SK-N-SH (cell line): ENCODE measurements at regions not wholly inside any gene's neighbourhood (a gene's known extent, or its start where the extent isn't known, plus 50 kb on each side); places are given as distances from the start of the nearest gene placed in this dataset.

Experiments
- CTCF ChIA-PET: fragments of 300-600, 350-600 bp; formaldehyde crosslinking; extraction: SDS; loops from one replicate; lab custom pipeline; 2021; lab: Yijun Ruan, JAX
- POLR2A ChIA-PET: fragments of 350-600 bp; sonication (Branson Sonifier 250); formaldehyde crosslinking; extraction: SDS; loops from one replicate; lab custom pipeline; 2020; ENCODE audit warnings: antibody characterized with exemption, inconsistent platforms; lab: Yijun Ruan, JAX
- DNase-seq: peaks from one replicate; pipeline ENCODE4 v3.0.0; 2012
- H2AFZ ChIP-seq: fragments of 200-600 bp; sonication (generic); 2 replicates; pipeline ENCODE4 v1.8.1; 2016; ENCODE audit warnings: antibody characterized with exemption, mild to moderate bottlenecking, low read depth
- H3F3A ChIP-seq: fragments of 200-600 bp; sonication (generic); replicated peaks from 2 replicates; pipeline ENCODE3; 2016; ENCODE audit warnings: antibody characterized with exemption, mild to moderate bottlenecking; ENCODE audit not compliant: insufficient read depth
- H3K27ac ChIP-seq, 2 experiments: fragments of 200-500 bp in 1 of 2; fragments of 200-600 bp in 1 of 2; sonication (Bioruptor generic) in 1 of 2; sonication (generic), shearing (Covaris generic) in 1 of 2; 2 replicates each; pipeline versions ENCODE4 v1.5.1 to v1.6.1; 2014 to 2016; ENCODE audit warnings: low read depth in 2 of 2, inconsistent platforms in 1 of 2, low read length in 1 of 2, mild to moderate bottlenecking in 1 of 2, mixed read lengths in 1 of 2
- H3K27me3 ChIP-seq: fragments of 200-600 bp; sonication (generic), shearing (Covaris generic); 2 replicates; pipeline ENCODE4 v1.6.1; 2016; ENCODE audit warnings: mixed run types; ENCODE audit not compliant: insufficient read depth
- H3K36me3 ChIP-seq, 2 experiments: fragments of 200-500 bp in 1 of 2; fragments of 200-600 bp in 1 of 2; sonication (Bioruptor generic) in 1 of 2; sonication (generic) in 1 of 2; replicated peaks in 1 of 2; 2 replicates each; pipeline versions ENCODE3 to v1.5.1; 2014 to 2016; ENCODE audit warnings: low read length in 1 of 2, mild to moderate bottlenecking in 1 of 2; ENCODE audit not compliant: insufficient read depth in 2 of 2, control insufficient read depth in 1 of 2
- H3K4me1 ChIP-seq, 2 experiments: fragments of 200-500 bp in 1 of 2; fragments of 200-600 bp in 1 of 2; sonication (Bioruptor generic) in 1 of 2; sonication (generic), shearing (Covaris generic) in 1 of 2; 2 replicates each; pipeline versions ENCODE4 v1.5.1 to v1.6.1; 2014 to 2016; ENCODE audit warnings: low read depth in 1 of 2, low read length in 1 of 2, mixed run types in 1 of 2; ENCODE audit not compliant: insufficient read depth in 2 of 2, control insufficient read depth in 1 of 2
- H3K4me2 ChIP-seq: fragments of 200-600 bp; sonication (generic), shearing (Covaris generic); 2 replicates; pipeline ENCODE4 v1.6.1; 2017; ENCODE audit warnings: mixed run types
- H3K4me3 ChIP-seq, 2 experiments: fragments of 200-500 bp in 1 of 2; fragments of 200-600 bp in 1 of 2; sonication (Bioruptor generic) in 1 of 2; sonication (generic), shearing (Covaris generic) in 1 of 2; 2 replicates each; pipeline versions ENCODE4 v1.5.1 to v1.8.1; 2014 to 2016; ENCODE audit warnings: low read depth in 2 of 2, inconsistent platforms in 1 of 2, low read length in 1 of 2, mild to moderate bottlenecking in 1 of 2, mixed read lengths in 1 of 2, moderate library complexity in 1 of 2
- H3K79me2 ChIP-seq: fragments of 200-600 bp; sonication (generic); 2 replicates; pipeline ENCODE4 v1.8.1; 2017; ENCODE audit warnings: mild to moderate bottlenecking; ENCODE audit not compliant: insufficient read depth
- H3K9ac ChIP-seq: fragments of 200-600 bp; sonication (generic); 2 replicates; pipeline ENCODE4 v1.6.1; 2017; ENCODE audit warnings: mixed run types
- H3K9me2 ChIP-seq: fragments of 200-600 bp; sonication (generic); 2 replicates; pipeline ENCODE4 v1.6.1; 2017; ENCODE audit warnings: mixed run types
- H3K9me3 ChIP-seq: fragments of 200-600 bp; sonication (generic); 2 replicates; pipeline ENCODE4 v1.6.1; 2017; ENCODE audit warnings: mixed run types, mild to moderate bottlenecking, moderate library complexity
- H4K20me1 ChIP-seq: fragments of 200-600 bp; sonication (generic); 2 replicates; pipeline ENCODE4 v1.6.1; 2017; ENCODE audit warnings: mild to moderate bottlenecking, mixed run types; ENCODE audit not compliant: insufficient read depth
- CHD2 ChIP-seq: fragments of 150-350 bp; IDR thresholded peaks from 2 replicates; pipeline ENCODE4 v1.6.1; 2018; ENCODE audit warnings: low read length; ENCODE audit not compliant: partially characterized antibody
- EZH2phosphoT487 ChIP-seq: fragments of 200-600 bp; sonication (generic); IDR thresholded peaks from 2 replicates; pipeline ENCODE4 v1.6.1; 2017; ENCODE audit warnings: low read depth, mixed run types, mild to moderate bottlenecking, antibody characterized with exemption, moderate library complexity, borderline replicate concordance
- GATA2 ChIP-seq: sonication (generic); formaldehyde crosslinking; IDR thresholded peaks from 2 replicates; pipeline ENCODE4 v1.5.0; 2020; ENCODE audit warnings: mild to moderate bottlenecking, missing genetic modification reagents
- IRF3 ChIP-seq: fragments of 150-350 bp; IDR thresholded peaks from 2 replicates; pipeline ENCODE4 v1.6.1; 2016; ENCODE audit warnings: mild to moderate bottlenecking, low read depth, low read length
- MEF2A ChIP-seq: IDR thresholded peaks from 2 replicates; pipeline ENCODE4 v1.4.0; 2012; ENCODE audit warnings: low read depth, borderline replicate concordance
- RCOR1 ChIP-seq: fragments of 150-350 bp; IDR thresholded peaks from 2 replicates; pipeline ENCODE4 v1.6.1; 2017; ENCODE audit warnings: antibody characterized with exemption, low read length
- RFX5 ChIP-seq: IDR thresholded peaks from 2 replicates; pipeline ENCODE4 v1.6.1; 2012; ENCODE audit warnings: mild to moderate bottlenecking, improper control_type of control experiment, low read length
- RXRA ChIP-seq: IDR thresholded peaks from 2 replicates; pipeline ENCODE4 v1.4.0; 2012; ENCODE audit warnings: low read depth, mild to moderate bottlenecking, borderline replicate concordance
- TAF1 ChIP-seq: IDR thresholded peaks from 2 replicates; pipeline ENCODE4 v1.6.1; 2012; ENCODE audit warnings: low read depth, mild to moderate bottlenecking, low read length, moderate library complexity, borderline replicate concordance
- TCF12 ChIP-seq: IDR thresholded peaks from 2 replicates; pipeline ENCODE4 v1.4.0; 2012
- TEAD4 ChIP-seq: IDR thresholded peaks from 2 replicates; pipeline ENCODE4 v1.4.0; 2012; ENCODE audit warnings: mild to moderate bottlenecking, borderline replicate concordance; ENCODE audit not compliant: insufficient read depth
- YY1 ChIP-seq: IDR thresholded peaks from 2 replicates; pipeline ENCODE4 v1.4.0; 2012; ENCODE audit warnings: low read depth, mild to moderate bottlenecking
- WGBS: methylation state at CpG from one replicate; pipeline ENCODE4 v1.1.6; 2017; ENCODE audit warnings: low lambda C conversion rate; 5-methylcytosine and 5-hydroxymethylcytosine counted together
- TF ChIP-seq, protein P1 (sequence below): IDR thresholded peaks from 2 replicates; pipeline ENCODE4 v1.4.0; 2012; ENCODE audit warnings: low read depth, borderline replicate concordance

DNA sequence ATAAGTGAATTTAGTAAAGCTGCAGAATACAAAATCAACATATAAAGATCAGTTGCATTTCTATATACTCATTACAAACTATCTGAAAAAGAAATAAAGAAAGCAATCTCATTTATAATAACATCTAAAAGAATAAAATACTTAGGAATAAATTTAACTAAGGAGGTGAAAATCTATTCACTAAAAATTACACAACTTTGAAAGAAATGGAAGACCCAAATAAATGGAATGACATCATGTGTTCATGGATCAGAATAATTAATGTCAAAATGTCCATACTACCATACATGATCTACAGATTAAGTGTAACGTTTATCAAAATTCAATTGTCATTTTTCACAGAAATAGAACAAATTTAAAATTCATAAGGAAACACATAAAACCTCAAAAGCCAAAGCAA lies 194.9 kb downstream of the TINAG start:
- H4K20me1 ChIP-seq = no peaks in the 10 kb centered on the region
- H3F3A ChIP-seq = no peaks in the 10 kb centered on the region
- H3K4me2 ChIP-seq = no peak overlapping the region
- TF ChIP-seq IRF3 = no peak
- TF ChIP-seq RXRA = no peak
- TF ChIP-seq CHD2 = no peak
- TF ChIP-seq RFX5 = no peak
- no peak for TF ChIP-seq YY1
- no peak for TF ChIP-seq GATA2 (CRISPR knock-in tag)
- TF ChIP-seq EZH2phosphoT487 = no peak
- TF ChIP-seq TCF12 = no peak
- TF ChIP-seq TEAD4 = no peak
- TF ChIP-seq RCOR1 = no peak
- TF ChIP-seq MEF2A = no peak
- no peak for TF ChIP-seq TAF1
- TF ChIP-seq, all 33 proteins: peak for 0
- Histone ChIP-seq H3K9me2 (no peaks in the 10 kb centered on the region), H2AFZ (no peak overlapping the region), H3K27me3 (no peaks in the 10 kb centered on the region), H3K79me2 (no peaks in the 10 kb centered on the region), H3K4me1 (no peaks in the 10 kb centered on the region), H3K36me3 (no peaks in the 10 kb centered on the region), H3K27ac (no peak overlapping the region), H3K9me3 (0 out of 2 replicates have a peak, but pooled peaks cover 4% of the 10 kb centered on the region), H3K4me3 (no peak overlapping the region), H3K9ac (no peak overlapping the region)
- CTCF ChIA-PET = no interaction called here
- 2% methylated on average over 1 of the region's 1 CpG for WGBS
- no peak for DNase-seq
- POLR2A ChIA-PET = no interaction called here

DNA sequence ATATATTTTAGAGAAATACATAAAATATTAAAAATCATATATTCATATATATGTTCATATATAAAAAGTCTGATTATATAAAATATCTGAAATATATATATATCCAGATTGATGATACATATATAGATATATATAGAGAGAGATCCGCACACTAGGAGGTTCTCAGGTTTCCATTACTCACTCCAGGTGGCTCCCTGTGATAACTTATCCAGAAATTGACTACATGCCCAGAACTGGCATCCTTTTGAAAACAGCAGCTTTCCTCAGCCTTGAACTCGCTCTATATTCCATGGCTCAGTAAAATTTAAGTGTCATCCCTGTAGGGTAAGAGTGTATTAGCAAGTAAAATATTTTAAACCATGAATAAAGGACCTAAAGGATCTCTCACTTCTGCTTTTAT lies 206.8 kb downstream of the TINAG start:
- Histone ChIP-seq H4K20me1 (no peaks in the 10 kb centered on the region), H3K27ac (no peak overlapping the region), H3K9ac (no peak overlapping the region), H3K9me2 (no peaks in the 10 kb centered on the region), H3K4me1 (no peaks in the 10 kb centered on the region), H3K4me2 (no peak overlapping the region), H3F3A (no peaks in the 10 kb centered on the region), H3K4me3 (no peak overlapping the region), H3K79me2 (no peaks in the 10 kb centered on the region), H3K27me3 (no peaks in the 10 kb centered on the region), H3K9me3 (no peaks in the 10 kb centered on the region), H3K36me3 (no peaks in the 10 kb centered on the region), H2AFZ (no peak overlapping the region)
- TF ChIP-seq, protein P1, sequence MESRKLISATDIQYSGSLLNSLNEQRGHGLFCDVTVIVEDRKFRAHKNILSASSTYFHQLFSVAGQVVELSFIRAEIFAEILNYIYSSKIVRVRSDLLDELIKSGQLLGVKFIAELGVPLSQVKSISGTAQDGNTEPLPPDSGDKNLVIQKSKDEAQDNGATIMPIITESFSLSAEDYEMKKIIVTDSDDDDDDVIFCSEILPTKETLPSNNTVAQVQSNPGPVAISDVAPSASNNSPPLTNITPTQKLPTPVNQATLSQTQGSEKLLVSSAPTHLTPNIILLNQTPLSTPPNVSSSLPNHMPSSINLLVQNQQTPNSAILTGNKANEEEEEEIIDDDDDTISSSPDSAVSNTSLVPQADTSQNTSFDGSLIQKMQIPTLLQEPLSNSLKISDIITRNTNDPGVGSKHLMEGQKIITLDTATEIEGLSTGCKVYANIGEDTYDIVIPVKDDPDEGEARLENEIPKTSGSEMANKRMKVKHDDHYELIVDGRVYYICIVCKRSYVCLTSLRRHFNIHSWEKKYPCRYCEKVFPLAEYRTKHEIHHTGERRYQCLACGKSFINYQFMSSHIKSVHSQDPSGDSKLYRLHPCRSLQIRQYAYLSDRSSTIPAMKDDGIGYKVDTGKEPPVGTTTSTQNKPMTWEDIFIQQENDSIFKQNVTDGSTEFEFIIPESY = no peak
- no peak for TF ChIP-seq EZH2phosphoT487
- DNase-seq = no peak
- CTCF ChIA-PET = no interaction called here
- POLR2A ChIA-PET = no interaction called here
- WGBS = 3% methylated on average over 2 of the region's 2 CpGs
